Vagina (tissue), 2 donors: ENCODE measurements at regions not wholly inside any gene's neighbourhood (a gene's known extent, or its start where the extent isn't known, plus 50 kb on each side); places are given as distances from the start of the nearest gene placed in this dataset.

Experiments used
- POLR2A ChIP-seq, 2 donors: fragments of 450-650 bp; IDR thresholded peaks; one replicate each; pipeline ENCODE4 v1.6.1; 2017; ENCODE audit warnings: antibody characterized with exemption in 2 of 2, mild to moderate bottlenecking in 2 of 2, moderate library complexity in 2 of 2
- POLR2AphosphoS5 ChIP-seq, 2 donors: sonication (generic); formaldehyde crosslinking; IDR thresholded peaks; one replicate each; pipeline ENCODE4 v1.9.0; 2017; ENCODE audit warnings: antibody characterized with exemption in 2 of 2, mild to moderate bottlenecking in 2 of 2, low read depth in 1 of 2; ENCODE audit not compliant: insufficient read depth in 1 of 2
- TF ChIP-seq, protein P1 (sequence below), 3 experiments: fragments of 450-650 bp in 2 of 3; fragments of 200-600 bp in 1 of 3; sonication (generic) in 1 of 3; IDR thresholded peaks; one replicate each; pipeline ENCODE4 v1.5.1; 2017 to 2019; ENCODE audit warnings: antibody characterized with exemption in 3 of 3, mild to moderate bottlenecking in 2 of 3, moderate library complexity in 2 of 3

DNA sequence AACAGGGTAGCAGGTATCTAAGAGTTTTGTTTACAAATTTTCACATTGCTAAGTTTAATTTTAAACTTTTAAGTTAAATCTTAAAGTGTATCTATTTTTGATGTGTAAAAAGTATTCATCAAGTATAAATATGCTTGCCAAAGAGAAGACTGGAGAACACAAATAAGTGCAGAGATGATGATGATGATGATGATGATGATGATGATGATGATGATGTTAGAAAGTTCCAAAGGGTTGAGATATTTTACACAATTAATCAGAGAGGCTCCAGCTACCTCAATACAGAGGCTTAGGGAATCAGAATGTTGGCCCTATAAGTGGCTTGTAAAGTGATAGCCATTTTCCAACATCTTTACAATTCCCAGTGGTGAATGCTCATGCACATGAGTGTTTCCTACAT lies 209.0 kb upstream of the NPVF start:
- TF ChIP-seq, protein P1, sequence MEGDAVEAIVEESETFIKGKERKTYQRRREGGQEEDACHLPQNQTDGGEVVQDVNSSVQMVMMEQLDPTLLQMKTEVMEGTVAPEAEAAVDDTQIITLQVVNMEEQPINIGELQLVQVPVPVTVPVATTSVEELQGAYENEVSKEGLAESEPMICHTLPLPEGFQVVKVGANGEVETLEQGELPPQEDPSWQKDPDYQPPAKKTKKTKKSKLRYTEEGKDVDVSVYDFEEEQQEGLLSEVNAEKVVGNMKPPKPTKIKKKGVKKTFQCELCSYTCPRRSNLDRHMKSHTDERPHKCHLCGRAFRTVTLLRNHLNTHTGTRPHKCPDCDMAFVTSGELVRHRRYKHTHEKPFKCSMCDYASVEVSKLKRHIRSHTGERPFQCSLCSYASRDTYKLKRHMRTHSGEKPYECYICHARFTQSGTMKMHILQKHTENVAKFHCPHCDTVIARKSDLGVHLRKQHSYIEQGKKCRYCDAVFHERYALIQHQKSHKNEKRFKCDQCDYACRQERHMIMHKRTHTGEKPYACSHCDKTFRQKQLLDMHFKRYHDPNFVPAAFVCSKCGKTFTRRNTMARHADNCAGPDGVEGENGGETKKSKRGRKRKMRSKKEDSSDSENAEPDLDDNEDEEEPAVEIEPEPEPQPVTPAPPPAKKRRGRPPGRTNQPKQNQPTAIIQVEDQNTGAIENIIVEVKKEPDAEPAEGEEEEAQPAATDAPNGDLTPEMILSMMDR (IDR thresholded peaks at IDR 0.05): no peak
- no peak for TF ChIP-seq POLR2A (IDR thresholded peaks at IDR 0.05)
- no peak for TF ChIP-seq POLR2AphosphoS5 (IDR thresholded peaks at IDR 0.05; ENCODE audit: insufficient read depth in 1 of 2, low read depth in 1 of 2)
